Aorta (tissue), 5 donors: ENCODE measurements at regions not wholly inside any gene's neighbourhood (a gene's known extent, or its start where the extent isn't known, plus 50 kb on each side); places are given as distances from the start of the nearest gene placed in this dataset.
A peak's percentile ranks its signal among the peaks of the same experiment; 100 is the strongest.

Source experiments
- ATAC-seq: fragments of 200-7000 bp; cut with Tn5 transposase; one replicate; pipeline ENCODE4 v1.9.1; 2022; ENCODE audit warnings: moderate library complexity; ENCODE audit not compliant: low FRiP score
- DNase-seq, 2 donors: peaks; one replicate each; pipeline ENCODE4 v3.0.0-alpha.2; 2020
- H3K27ac ChIP-seq, 2 donors: one replicate each; pipeline ENCODE4 v1.5.1; 2013; ENCODE audit warnings: low read length in 2 of 2, mild to moderate bottlenecking in 2 of 2, moderate library complexity in 2 of 2, control low read depth in 1 of 2, inconsistent platforms in 1 of 2, low read depth in 1 of 2
- H3K27me3 ChIP-seq, 2 donors: one replicate each; pipeline ENCODE4 v1.6.1; 2013; ENCODE audit warnings: control low read depth in 1 of 2, low read length in 1 of 2, mild to moderate bottlenecking in 1 of 2, moderate library complexity in 1 of 2; ENCODE audit not compliant: insufficient read depth in 2 of 2, control insufficient read depth in 1 of 2
- H3K36me3 ChIP-seq, 2 donors: one replicate each; pipeline ENCODE4 v1.6.1; 2013; ENCODE audit warnings: control low read depth in 1 of 2, low read length in 1 of 2, mild to moderate bottlenecking in 1 of 2; ENCODE audit not compliant: insufficient read depth in 2 of 2, control insufficient read depth in 1 of 2
- H3K4me1 ChIP-seq, 2 donors: one replicate each; pipeline ENCODE4 v1.6.1; 2013; ENCODE audit warnings: low read length in 2 of 2, control low read depth in 1 of 2, mild to moderate bottlenecking in 1 of 2, moderate library complexity in 1 of 2; ENCODE audit not compliant: insufficient read depth in 2 of 2, control insufficient read depth in 1 of 2
- H3K4me3 ChIP-seq, 2 donors: one replicate each; pipeline ENCODE4 v1.5.1; 2013; ENCODE audit warnings: low read length in 2 of 2, control low read depth in 1 of 2, mild to moderate bottlenecking in 1 of 2
- H3K9me3 ChIP-seq: one replicate; pipeline ENCODE4 v1.6.1; 2013; ENCODE audit warnings: mild to moderate bottlenecking, low read length; ENCODE audit not compliant: control insufficient read depth
- WGBS, 2 donors: extraction: QIAGEN DNeasy Blood & Tissue Kit; methylation state at CpG; one replicate each; pipeline ENCODE4 v1.1.7; 2013; 5-methylcytosine and 5-hydroxymethylcytosine counted together
- intact Hi-C, 2 donors: fragments of 100-400 bp; cut with DNase I; formaldehyde crosslinking; loops; one replicate each; pipeline versions ENCODE4 v1.14.2 to v1.15.0; 2022
- donor health status: healthy with polysubstance abuse.
- donor health status: Bipolar disorder and iron deficiency.
- donor health status: DM: no; HTN: no; CAD: no.
- donor health status: DM: no; HTN: no; CAD: no.
- donor health status: DM: yes; HTN: yes; CAD: no.

DNA sequence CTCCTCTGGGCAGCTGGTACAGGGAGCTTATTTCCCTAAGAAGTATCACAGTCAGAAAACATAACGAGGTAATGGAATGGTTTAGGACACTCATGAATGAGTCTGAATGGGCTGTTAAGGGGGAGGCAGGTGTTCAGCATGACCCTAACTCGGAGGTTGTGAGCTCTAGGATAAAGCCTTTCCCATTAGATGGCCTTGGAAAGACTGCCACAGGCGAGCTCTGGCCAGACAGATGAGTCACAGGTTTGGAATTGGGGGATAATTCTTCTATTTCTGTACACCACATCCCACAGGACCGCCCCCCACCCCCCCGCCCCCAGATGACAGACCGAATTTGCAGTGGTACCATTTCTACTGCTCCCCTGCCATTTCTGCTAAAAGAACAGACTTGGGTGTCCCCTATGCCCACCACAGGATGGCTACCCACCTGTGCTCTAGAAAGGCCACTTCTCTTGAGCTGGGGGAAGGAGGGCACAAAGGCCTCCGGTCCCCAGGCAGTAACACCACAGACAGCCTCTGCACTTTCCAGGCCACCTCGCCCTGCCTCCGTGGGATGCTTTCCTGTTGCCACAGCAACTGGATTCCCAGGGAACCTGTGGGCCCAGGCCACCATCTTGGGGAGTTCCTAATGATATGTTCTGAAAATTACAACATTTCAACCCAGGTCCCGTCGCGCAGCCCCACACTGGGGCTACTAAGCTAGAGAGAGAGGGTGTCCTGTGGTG, 76.7 kb downstream of the TRIM29 start:
- Histone ChIP-seq H3K27ac (no peak overlapping the region), H3K4me1 (no peaks in the 10 kb centered on the region), H3K27me3 (no peaks in the 10 kb centered on the region), H3K36me3 (no peaks in the 10 kb centered on the region), H3K4me3 (no peak overlapping the region), H3K9me3 (no peaks in the 10 kb centered on the region)
- ATAC-seq (no peak), DNase-seq (no peak)
- intact Hi-C loops: no loop called here
- 64 to 67% methylated on average over 12 of the region's 12 CpGs for WGBS, 2 donors

- DNase-seq: no peak
- H3K4me3 ChIP-seq: no peak overlapping the region
- intact Hi-C loops: no loop called here
- H3K4me1 ChIP-seq: no peaks in the 10 kb centered on the region
- no peaks in the 10 kb centered on the region for H3K36me3 ChIP-seq
- no peak for ATAC-seq
- no peaks in the 10 kb centered on the region for H3K27me3 ChIP-seq
- no peak overlapping the region for H3K27ac ChIP-seq
- 93 to 96% methylated on average over 7 of the region's 7 CpGs for WGBS, 2 donors
- H3K9me3 ChIP-seq: no peaks in the 10 kb centered on the region
Measured at GRCh38 chr11:120060512-120060911, 77.4 kb downstream of the TRIM29 start.

DNA sequence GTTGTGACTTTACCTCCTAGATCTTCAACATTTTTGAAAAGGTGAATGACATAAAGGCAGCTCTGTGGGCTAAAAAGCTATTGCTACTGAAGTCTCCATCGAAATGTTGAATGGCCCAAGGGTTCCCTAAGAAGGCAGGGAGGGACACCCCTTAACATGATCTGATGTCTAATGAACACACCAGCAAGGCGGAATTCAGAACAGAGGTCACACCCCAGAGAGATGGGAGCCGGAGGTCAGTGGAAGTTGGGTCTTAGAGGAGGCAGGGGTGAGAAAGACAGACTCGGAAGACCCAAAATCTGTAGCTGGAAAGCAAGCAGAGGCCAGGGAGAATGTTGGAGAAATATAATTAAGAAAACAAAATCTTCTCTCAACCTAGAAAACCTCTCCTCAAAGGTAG, 79.0 kb downstream of the TRIM29 start:
- DNase-seq: no peak
- WGBS, 2 donors: 95 to 98% methylated on average over 4 of the region's 4 CpGs
- no peak overlapping the region for H3K27ac ChIP-seq
- no peaks in the 10 kb centered on the region for H3K36me3 ChIP-seq
- H3K4me1 ChIP-seq: no peaks in the 10 kb centered on the region
- H3K4me3 ChIP-seq: no peak overlapping the region
- intact Hi-C loops: no loop called here
- H3K9me3 ChIP-seq: no peaks in the 10 kb centered on the region
- no peaks in the 10 kb centered on the region for H3K27me3 ChIP-seq
- ATAC-seq: no peak

GRCh38 chr11:120057595-120058581, 80.0 kb downstream of the TRIM29 start:
- Histone ChIP-seq H3K27me3 (no peaks in the 10 kb centered on the region), H3K9me3 (peaks cover 1% of the 10 kb centered on the region), H3K27ac (no peak overlapping the region), H3K4me3 (no peak overlapping the region), H3K36me3 (no peaks in the 10 kb centered on the region), H3K4me1 (no peaks in the 10 kb centered on the region)
- intact Hi-C loops: no loop called here
- ATAC-seq (no peak), DNase-seq (peak in 1 of 2 donors; percentile 55)
- WGBS, 2 donors: 72 to 79% methylated on average over 18 of the region's 18 CpGs

- 77 to 84% methylated on average over 4 of the region's 4 CpGs for WGBS, 2 donors
- Histone ChIP-seq H3K9me3 (peaks cover 3% of the 10 kb centered on the region), H3K4me3 (no peak overlapping the region), H3K27ac (no peak overlapping the region), H3K27me3 (no peaks in the 10 kb centered on the region), H3K36me3 (no peaks in the 10 kb centered on the region), H3K4me1 (no peaks in the 10 kb centered on the region)
- ATAC-seq (no peak), DNase-seq (no peak)
- intact Hi-C loops: no loop called here
Measured at GRCh38 chr11:120057028-120057330, 80.9 kb downstream of the TRIM29 start.

- ATAC-seq (no peak), DNase-seq (no peak)
- H3K27me3 ChIP-seq: no peaks in the 10 kb centered on the region
- no peaks in the 10 kb centered on the region for H3K36me3 ChIP-seq
- no peak overlapping the region for H3K27ac ChIP-seq
- peaks cover 4% of the 10 kb centered on the region for H3K9me3 ChIP-seq
- no peaks in the 10 kb centered on the region for H3K4me1 ChIP-seq
- WGBS, 2 donors: 88 to 94% methylated on average over 10 of the region's 10 CpGs
- intact Hi-C loops: no loop called here
- no peak overlapping the region for H3K4me3 ChIP-seq
Measured at GRCh38 chr11:120056301-120057027, 81.4 kb downstream of the TRIM29 start.

GRCh38 chr11:120055646-120056045, 82.3 kb downstream of the TRIM29 start:
- no peaks in the 10 kb centered on the region for H3K36me3 ChIP-seq
- H3K4me3 ChIP-seq: no peak overlapping the region
- H3K27ac ChIP-seq: no peak overlapping the region
- intact Hi-C loops: no loop called here
- H3K4me1 ChIP-seq: no peaks in the 10 kb centered on the region
- peaks cover 5% of the 10 kb centered on the region for H3K9me3 ChIP-seq
- ATAC-seq: no peak
- DNase-seq: no peak
- no peaks in the 10 kb centered on the region for H3K27me3 ChIP-seq

DNA sequence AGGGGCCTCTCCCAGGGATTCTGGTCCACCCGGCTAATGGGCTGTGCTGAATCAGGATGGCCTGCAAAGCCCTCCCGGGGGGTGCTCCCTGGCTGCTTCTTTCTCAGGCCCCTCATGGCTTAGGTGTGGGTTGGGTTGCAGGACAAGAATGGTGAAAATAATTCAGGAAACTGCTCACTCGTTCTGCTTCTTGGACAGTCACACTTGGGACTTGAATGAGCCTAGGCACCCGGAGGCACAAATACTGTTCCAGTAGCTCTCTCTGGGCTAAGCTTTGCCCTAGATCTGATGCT, 83.2 kb downstream of the TRIM29 start:
- H3K36me3 ChIP-seq: no peaks in the 10 kb centered on the region
- peaks cover 5% of the 10 kb centered on the region for H3K9me3 ChIP-seq
- DNase-seq: no peak
- no peak for ATAC-seq
- intact Hi-C loops: no loop called here
- WGBS, 2 donors: 89 to 90% methylated on average over 4 of the region's 4 CpGs
- H3K27ac ChIP-seq: no peak overlapping the region
- no peaks in the 10 kb centered on the region for H3K27me3 ChIP-seq
- no peak overlapping the region for H3K4me3 ChIP-seq
- no peaks in the 10 kb centered on the region for H3K4me1 ChIP-seq
